ENCODE measurements at regions not wholly inside any gene's neighbourhood (a gene's known extent, or its start where the extent isn't known, plus 50 kb on each side); places are given as distances from the start of the nearest gene placed in this dataset.

DNA sequence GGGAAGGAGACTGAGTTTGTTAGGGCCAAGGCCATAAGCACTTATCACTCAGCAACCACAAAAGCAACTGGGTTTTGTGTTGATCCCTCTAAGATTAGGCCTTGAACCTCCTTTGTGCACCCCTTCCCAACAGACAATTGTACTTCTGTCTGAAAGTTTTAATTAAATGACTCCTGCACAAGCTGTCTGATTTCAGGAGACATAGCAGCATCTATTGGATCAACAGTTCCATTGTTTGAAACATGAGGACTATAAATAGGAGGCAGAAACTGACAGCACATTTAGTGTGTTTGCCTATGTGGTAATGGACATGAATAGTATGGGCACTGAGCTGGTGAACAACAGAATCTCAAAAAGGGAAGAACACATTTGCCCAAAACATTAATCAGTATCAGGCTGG lies 167.3 kb upstream of the KCNJ6 start (continued):
- TF ChIP-seq MEF2B (IDR thresholded peaks at IDR 0.05; ENCODE audit: partially characterized antibody, poor library complexity, severe bottlenecking): no peak

DNA sequence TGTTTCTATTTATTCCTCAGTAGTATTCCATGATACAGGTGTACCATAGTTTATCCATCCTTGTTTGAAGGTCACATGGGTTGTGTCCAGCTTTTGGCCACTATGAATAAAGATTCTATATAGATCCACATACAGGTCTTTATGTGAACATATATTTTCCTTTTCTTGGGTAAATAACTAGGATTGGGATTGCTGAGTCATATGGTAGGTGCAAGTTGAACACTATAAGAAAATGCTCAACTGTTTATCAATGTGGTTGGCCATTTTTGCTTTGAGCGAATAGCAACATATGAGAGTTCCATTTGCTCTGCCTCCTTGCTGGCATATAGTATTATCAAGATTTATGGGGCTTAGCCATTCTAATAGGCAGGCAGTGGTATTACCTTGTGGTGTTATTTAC lies 170.2 kb upstream of the KCNJ15 start:
- Histone ChIP-seq H3K36me3 (ENCODE audit: control insufficient read depth in 2 of 2, insufficient read depth in 2 of 2, low read length in 1 of 2) (no peaks in the 10 kb centered on the region), H3K27ac (ENCODE audit: control insufficient read depth, insufficient read depth) (no peak overlapping the region), H3K9ac (ENCODE audit: control insufficient read depth, insufficient read depth, low read length) (no peak overlapping the region), H3K27me3 (replicated peaks in 1 of 2; ENCODE audit: control insufficient read depth in 2 of 2, insufficient read depth in 2 of 2, low read length in 1 of 2) (no peaks in the 10 kb centered on the region), H3K4me1 (ENCODE audit: control insufficient read depth, insufficient read depth, low read length) (no peaks in the 10 kb centered on the region), H3K9me3 (replicated peaks; ENCODE audit: control insufficient read depth, insufficient read depth, low read length) (no peaks in the 10 kb centered on the region), H3K79me2 (ENCODE audit: control insufficient read depth, insufficient read depth, low read length) (no peaks in the 10 kb centered on the region), H3K4me3 (no peak overlapping the region), H4K20me1 (ENCODE audit: control insufficient read depth, insufficient read depth) (no peaks in the 10 kb centered on the region), H2AFZ (ENCODE audit: control insufficient read depth, low read depth, low read length) (no peak overlapping the region), H3K4me2 (ENCODE audit: control insufficient read depth, insufficient read depth) (no peak overlapping the region)
- DNase-seq (ENCODE audit: low read depth, low spot score) (no peak), ATAC-seq (no peak), FAIRE-seq (no peak)
- intact Hi-C loops (cut with micrococcal nuclease; ENCODE audit: unreplicated experiment): no loop called here
- no TSS peak for BruUV-seq (replicated peaks)
- RAD21 ChIA-PET (ENCODE audit: unreplicated experiment): no interaction called here
- WGBS (ENCODE audit: insufficient coverage, insufficient replicate concordance, low lambda C conversion rate, missing lambda C conversion rate): 20% methylated on average over 1 of the region's 1 CpG
- CTCF ChIA-PET: no interaction called here
- no peak for TF ChIP-seq ZNF24 (IDR thresholded peaks at IDR 0.05)
- TF ChIP-seq ZNF622 (IDR thresholded peaks at IDR 0.05): no peak
- TF ChIP-seq, protein P1, sequence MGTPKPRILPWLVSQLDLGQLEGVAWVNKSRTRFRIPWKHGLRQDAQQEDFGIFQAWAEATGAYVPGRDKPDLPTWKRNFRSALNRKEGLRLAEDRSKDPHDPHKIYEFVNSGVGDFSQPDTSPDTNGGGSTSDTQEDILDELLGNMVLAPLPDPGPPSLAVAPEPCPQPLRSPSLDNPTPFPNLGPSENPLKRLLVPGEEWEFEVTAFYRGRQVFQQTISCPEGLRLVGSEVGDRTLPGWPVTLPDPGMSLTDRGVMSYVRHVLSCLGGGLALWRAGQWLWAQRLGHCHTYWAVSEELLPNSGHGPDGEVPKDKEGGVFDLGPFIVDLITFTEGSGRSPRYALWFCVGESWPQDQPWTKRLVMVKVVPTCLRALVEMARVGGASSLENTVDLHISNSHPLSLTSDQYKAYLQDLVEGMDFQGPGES (IDR thresholded peaks at IDR 0.05): no peak
- TF ChIP-seq RBBP5 (conservative IDR thresholded peaks at IDR 0.05): no peak
- no peak for TF ChIP-seq IKZF2 (IDR thresholded peaks at IDR 0.05)
- TF ChIP-seq, protein P2, sequence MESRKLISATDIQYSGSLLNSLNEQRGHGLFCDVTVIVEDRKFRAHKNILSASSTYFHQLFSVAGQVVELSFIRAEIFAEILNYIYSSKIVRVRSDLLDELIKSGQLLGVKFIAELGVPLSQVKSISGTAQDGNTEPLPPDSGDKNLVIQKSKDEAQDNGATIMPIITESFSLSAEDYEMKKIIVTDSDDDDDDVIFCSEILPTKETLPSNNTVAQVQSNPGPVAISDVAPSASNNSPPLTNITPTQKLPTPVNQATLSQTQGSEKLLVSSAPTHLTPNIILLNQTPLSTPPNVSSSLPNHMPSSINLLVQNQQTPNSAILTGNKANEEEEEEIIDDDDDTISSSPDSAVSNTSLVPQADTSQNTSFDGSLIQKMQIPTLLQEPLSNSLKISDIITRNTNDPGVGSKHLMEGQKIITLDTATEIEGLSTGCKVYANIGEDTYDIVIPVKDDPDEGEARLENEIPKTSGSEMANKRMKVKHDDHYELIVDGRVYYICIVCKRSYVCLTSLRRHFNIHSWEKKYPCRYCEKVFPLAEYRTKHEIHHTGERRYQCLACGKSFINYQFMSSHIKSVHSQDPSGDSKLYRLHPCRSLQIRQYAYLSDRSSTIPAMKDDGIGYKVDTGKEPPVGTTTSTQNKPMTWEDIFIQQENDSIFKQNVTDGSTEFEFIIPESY (IDR thresholded peaks at IDR 0.05): no peak
- in situ Hi-C loops (cut with MboI): no loop called here
- POLR2A ChIA-PET: no interaction called here
- SMC1A ChIA-PET (ENCODE audit: uncharacterized antibody, unreplicated experiment): no interaction called here
